ENCODE measurements at regions not wholly inside any gene's neighbourhood (a gene's known extent, or its start where the extent isn't known, plus 50 kb on each side); places are given as distances from the start of the nearest gene placed in this dataset.

DNA sequence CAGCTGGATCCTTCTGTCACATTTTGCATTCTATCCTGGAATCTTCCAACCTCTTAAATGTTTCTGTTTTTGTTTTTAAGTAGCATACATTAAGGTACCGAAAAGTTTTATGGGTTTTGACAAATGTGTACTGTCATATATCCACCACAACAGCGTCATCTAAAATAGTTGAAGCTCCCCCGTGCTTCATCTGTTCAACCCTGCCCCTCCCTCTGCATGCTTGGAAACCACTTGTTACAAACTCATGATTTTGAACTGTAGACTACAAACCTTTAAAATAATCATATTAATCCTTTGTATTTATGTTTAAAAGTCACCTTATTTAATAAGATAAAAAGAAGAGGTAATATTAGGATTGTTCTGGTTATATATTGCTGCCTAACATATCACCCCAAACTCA lies 182.8 kb upstream of the SMIM30 start:
- no peak overlapping the region for H3K4me3 ChIP-seq (ENCODE audit: low read depth, low read length)
- no peak for DNase-seq (ENCODE audit: low read depth)
- no peaks in the 10 kb centered on the region for H3K36me3 ChIP-seq (ENCODE audit: control insufficient read depth, insufficient read depth, low read length)
- H3K27me3 ChIP-seq (ENCODE audit: control insufficient read depth, insufficient read depth, low read length), result no peaks in the 10 kb centered on the region
- TF ChIP-seq, protein P1, sequence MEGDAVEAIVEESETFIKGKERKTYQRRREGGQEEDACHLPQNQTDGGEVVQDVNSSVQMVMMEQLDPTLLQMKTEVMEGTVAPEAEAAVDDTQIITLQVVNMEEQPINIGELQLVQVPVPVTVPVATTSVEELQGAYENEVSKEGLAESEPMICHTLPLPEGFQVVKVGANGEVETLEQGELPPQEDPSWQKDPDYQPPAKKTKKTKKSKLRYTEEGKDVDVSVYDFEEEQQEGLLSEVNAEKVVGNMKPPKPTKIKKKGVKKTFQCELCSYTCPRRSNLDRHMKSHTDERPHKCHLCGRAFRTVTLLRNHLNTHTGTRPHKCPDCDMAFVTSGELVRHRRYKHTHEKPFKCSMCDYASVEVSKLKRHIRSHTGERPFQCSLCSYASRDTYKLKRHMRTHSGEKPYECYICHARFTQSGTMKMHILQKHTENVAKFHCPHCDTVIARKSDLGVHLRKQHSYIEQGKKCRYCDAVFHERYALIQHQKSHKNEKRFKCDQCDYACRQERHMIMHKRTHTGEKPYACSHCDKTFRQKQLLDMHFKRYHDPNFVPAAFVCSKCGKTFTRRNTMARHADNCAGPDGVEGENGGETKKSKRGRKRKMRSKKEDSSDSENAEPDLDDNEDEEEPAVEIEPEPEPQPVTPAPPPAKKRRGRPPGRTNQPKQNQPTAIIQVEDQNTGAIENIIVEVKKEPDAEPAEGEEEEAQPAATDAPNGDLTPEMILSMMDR (IDR thresholded peaks at IDR 0.05; ENCODE audit: insufficient read depth, low read length, poor library complexity, severe bottlenecking), result no peak

DNA sequence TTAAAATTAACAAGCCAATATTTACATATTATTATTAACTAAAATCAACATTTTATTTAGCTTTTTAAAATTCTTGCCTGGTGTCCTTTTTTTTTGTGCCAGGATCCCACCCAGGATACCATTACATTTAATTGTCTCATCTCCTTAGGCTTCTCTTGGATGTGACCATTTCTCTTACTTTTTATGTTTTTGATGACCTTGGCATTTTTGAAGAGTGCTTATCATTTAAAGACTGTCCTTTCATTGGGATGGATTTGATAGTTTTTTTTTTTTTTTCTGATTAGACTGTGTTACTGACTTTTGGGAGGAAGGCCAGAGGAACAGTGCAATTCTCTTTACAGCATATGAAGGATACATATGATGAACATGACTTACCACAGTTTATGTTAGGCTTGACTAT lies 181.4 kb upstream of the SMIM30 start:
- TF ChIP-seq, protein P1 (IDR thresholded peaks at IDR 0.05; ENCODE audit: insufficient read depth, low read length, poor library complexity, severe bottlenecking), result no peak
- Histone ChIP-seq H3K27me3 (ENCODE audit: control insufficient read depth, insufficient read depth, low read length) (no peaks in the 10 kb centered on the region), H3K36me3 (ENCODE audit: control insufficient read depth, insufficient read depth, low read length) (no peaks in the 10 kb centered on the region), H3K4me3 (ENCODE audit: low read depth, low read length) (no peak overlapping the region)
- DNase-seq (ENCODE audit: low read depth), result no peak

DNA sequence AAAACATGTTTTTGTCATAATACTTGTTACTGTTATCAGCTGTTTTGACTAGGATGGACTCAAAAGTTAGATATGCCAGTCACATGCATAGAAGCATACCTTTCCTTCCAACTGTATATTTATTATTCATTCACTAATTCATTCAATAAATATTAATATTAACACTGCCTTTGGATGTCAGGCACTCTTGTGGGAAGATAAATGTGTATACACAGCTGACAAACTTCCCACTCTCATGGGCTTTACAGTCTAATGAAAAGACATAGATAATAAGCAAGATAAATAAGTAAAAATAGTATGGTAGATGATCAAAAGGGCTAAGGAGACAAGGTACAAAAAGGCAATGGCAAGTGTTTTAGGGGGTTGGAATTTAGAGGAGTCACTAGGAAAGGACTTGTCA lies 180.1 kb upstream of the SMIM30 start:
- no peaks in the 10 kb centered on the region for H3K36me3 ChIP-seq (ENCODE audit: control insufficient read depth, insufficient read depth, low read length)
- TF ChIP-seq, protein P1 (IDR thresholded peaks at IDR 0.05; ENCODE audit: insufficient read depth, low read length, poor library complexity, severe bottlenecking), result no peak

DNA sequence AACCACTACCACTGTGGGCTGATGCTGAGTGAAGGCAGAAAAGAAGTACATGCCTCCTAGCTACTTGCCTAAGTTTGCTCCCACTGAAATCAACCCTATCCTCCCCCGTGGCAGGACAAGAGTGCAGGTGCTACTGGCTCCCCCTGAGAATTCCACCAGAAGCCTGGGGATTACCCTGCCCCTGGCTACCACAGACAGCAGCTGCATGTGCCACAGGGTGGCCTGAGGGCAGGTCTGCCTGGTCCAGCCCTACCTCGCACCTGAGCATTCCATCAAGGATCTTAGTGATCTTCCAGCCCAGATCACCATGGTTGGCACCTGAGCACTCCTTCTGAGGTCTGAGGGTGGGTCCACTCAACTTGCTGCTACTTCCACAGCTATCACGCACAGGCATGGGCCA lies 176.4 kb upstream of the SMIM30 start:
- no peaks in the 10 kb centered on the region for H3K27me3 ChIP-seq (ENCODE audit: control insufficient read depth, insufficient read depth, low read length)
- no peaks in the 10 kb centered on the region for H3K36me3 ChIP-seq (ENCODE audit: control insufficient read depth, insufficient read depth, low read length)
- DNase-seq (ENCODE audit: low read depth), result no peak
- no peak overlapping the region for H3K4me3 ChIP-seq (ENCODE audit: low read depth, low read length)
- TF ChIP-seq, protein P1 (IDR thresholded peaks at IDR 0.05; ENCODE audit: insufficient read depth, low read length, poor library complexity, severe bottlenecking), result no peak

More for the DNA sequence above, 180.1 kb upstream of the SMIM30 start:
- Histone ChIP-seq H3K4me3 (ENCODE audit: low read depth, low read length) (no peak overlapping the region), H3K27me3 (ENCODE audit: control insufficient read depth, insufficient read depth, low read length) (no peaks in the 10 kb centered on the region)
- no peak for DNase-seq (ENCODE audit: low read depth)

DNA sequence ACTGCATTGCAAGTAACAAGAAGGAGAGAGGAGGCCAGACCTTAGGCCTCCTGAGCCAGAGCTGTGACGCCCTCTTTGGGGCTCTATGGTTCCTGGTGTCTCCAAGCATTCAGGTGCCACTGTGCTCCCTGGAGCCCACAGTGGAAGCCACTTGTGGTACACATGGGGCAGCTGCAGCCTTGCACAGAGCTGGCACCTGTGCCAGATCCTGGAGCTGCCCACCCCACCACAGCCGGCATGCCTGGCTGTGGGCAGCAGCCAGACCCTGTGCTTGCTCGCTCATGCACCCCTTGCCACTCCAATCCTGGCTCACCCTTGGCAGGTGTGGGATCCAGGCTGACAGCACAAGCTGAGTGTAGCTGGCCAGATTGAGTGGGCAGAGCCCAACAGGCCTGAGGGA lies 173.8 kb upstream of the SMIM30 start:
- TF ChIP-seq, protein P1 (IDR thresholded peaks at IDR 0.05; ENCODE audit: insufficient read depth, low read length, poor library complexity, severe bottlenecking), result no peak
- Histone ChIP-seq H3K4me3 (ENCODE audit: low read depth, low read length) (no peak overlapping the region), H3K36me3 (ENCODE audit: control insufficient read depth, insufficient read depth, low read length) (no peaks in the 10 kb centered on the region), H3K27me3 (ENCODE audit: control insufficient read depth, insufficient read depth, low read length) (no peaks in the 10 kb centered on the region)
- DNase-seq (ENCODE audit: low read depth), result no peak

DNA sequence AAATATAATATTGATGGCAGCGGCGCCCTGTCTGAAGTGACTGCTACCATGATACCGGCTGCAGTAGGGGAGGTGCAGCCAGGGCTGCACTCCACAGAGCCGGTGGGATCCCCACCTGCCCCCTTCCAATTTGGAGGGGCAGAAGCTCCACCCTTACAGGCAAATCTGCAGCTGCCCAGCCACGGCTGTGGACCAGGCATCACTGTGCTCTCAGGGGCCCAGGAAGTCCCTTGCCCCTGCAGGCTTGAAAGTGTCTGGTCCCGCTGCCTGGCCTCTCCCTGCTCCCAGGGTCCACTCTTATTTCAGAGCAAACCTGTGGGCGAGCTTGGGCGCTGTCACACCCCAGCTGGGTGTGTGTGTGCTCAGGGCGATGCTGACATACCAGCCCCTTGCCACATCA lies 172.7 kb upstream of the SMIM30 start:
- no peaks in the 10 kb centered on the region for H3K27me3 ChIP-seq (ENCODE audit: control insufficient read depth, insufficient read depth, low read length)
- H3K4me3 ChIP-seq (ENCODE audit: low read depth, low read length), result no peak overlapping the region
- TF ChIP-seq, protein P1 (IDR thresholded peaks at IDR 0.05; ENCODE audit: insufficient read depth, low read length, poor library complexity, severe bottlenecking), result no peak
- DNase-seq (ENCODE audit: low read depth), result no peak
- H3K36me3 ChIP-seq (ENCODE audit: control insufficient read depth, insufficient read depth, low read length), result no peaks in the 10 kb centered on the region
